Muscle of leg (tissue), 3 donors: ENCODE measurements at regions not wholly inside any gene's neighbourhood (a gene's known extent, or its start where the extent isn't known, plus 50 kb on each side); places are given as distances from the start of the nearest gene placed in this dataset.

Experiments used
- DNase-seq: peaks from one replicate; pipeline ENCODE4 v3.0.0; 2013
- H3K27ac ChIP-seq: one replicate; pipeline ENCODE4 v1.5.1; 2013; ENCODE audit warnings: mild to moderate bottlenecking, low read length, control low read depth
- H3K27me3 ChIP-seq: one replicate; pipeline ENCODE4 v1.6.1; 2013; ENCODE audit warnings: low read length; ENCODE audit not compliant: control insufficient read depth, insufficient read depth
- H3K36me3 ChIP-seq: one replicate; pipeline ENCODE4 v1.6.1; 2013; ENCODE audit warnings: low read length; ENCODE audit not compliant: control insufficient read depth, insufficient read depth
- H3K4me1 ChIP-seq: one replicate; pipeline ENCODE4 v1.6.1; 2013; ENCODE audit warnings: low read length; ENCODE audit not compliant: control insufficient read depth, insufficient read depth
- H3K4me3 ChIP-seq: one replicate; pipeline ENCODE4 v1.5.1; 2013; ENCODE audit warnings: low read length, control low read depth
- H3K9me3 ChIP-seq: replicated peaks from 2 replicates; pipeline ENCODE4 v1.6.1; 2013; ENCODE audit warnings: low read depth, low read length; ENCODE audit not compliant: control insufficient read depth
- WGBS: methylation state at CpG from one replicate; pipeline ENCODE4 v1.1.5; 2013; ENCODE audit warnings: missing lambda C conversion rate; ENCODE audit not compliant: insufficient coverage; 5-methylcytosine and 5-hydroxymethylcytosine counted together

- H3K4me1 ChIP-seq, result peaks cover 6% of the 10 kb centered on the region
- H3K9me3 ChIP-seq, result no peaks in the 10 kb centered on the region
- H3K4me3 ChIP-seq, result no peak overlapping the region
- H3K36me3 ChIP-seq, result no peaks in the 10 kb centered on the region
- no peak for DNase-seq
- H3K27ac ChIP-seq, result no peak overlapping the region
- H3K27me3 ChIP-seq, result peaks cover 2% of the 10 kb centered on the region
- 40% methylated on average over 1 of the region's 1 CpG for WGBS
These were observed 368.4 kb downstream of the LPIN1 start for GRCh38 chr2:12114816-12115215.

- H3K9me3 ChIP-seq, result no peaks in the 10 kb centered on the region
- no peaks in the 10 kb centered on the region for H3K36me3 ChIP-seq
- H3K4me1 ChIP-seq, result no peaks in the 10 kb centered on the region
- H3K4me3 ChIP-seq, result no peak overlapping the region
- H3K27me3 ChIP-seq, result peaks cover 2% of the 10 kb centered on the region
- H3K27ac ChIP-seq, result no peak overlapping the region
- WGBS, result 75% methylated on average over 2 of the region's 7 CpGs
- no peak for DNase-seq
These were observed 369.9 kb downstream of the LPIN1 start for GRCh38 chr2:12116228-12116750.

GRCh38 chr2:12119841-12120240 lies 373.4 kb downstream of the LPIN1 start:
- Histone ChIP-seq H3K4me3 (no peak overlapping the region), H3K9me3 (no peaks in the 10 kb centered on the region), H3K4me1 (no peaks in the 10 kb centered on the region), H3K27ac (no peak overlapping the region), H3K27me3 (peaks cover 2% of the 10 kb centered on the region), H3K36me3 (no peaks in the 10 kb centered on the region)
- no peak for DNase-seq

- no peak for DNase-seq
- WGBS, result 66% methylated on average over 5 of the region's 7 CpGs
- Histone ChIP-seq H3K27ac (no peak overlapping the region), H3K9me3 (no peaks in the 10 kb centered on the region), H3K4me3 (no peak overlapping the region), H3K36me3 (no peaks in the 10 kb centered on the region), H3K27me3 (peaks cover 2% of the 10 kb centered on the region), H3K4me1 (no peaks in the 10 kb centered on the region)
These were observed 374.1 kb downstream of the LPIN1 start for GRCh38 chr2:12120281-12121150.

- DNase-seq, result no peak
- Histone ChIP-seq H3K9me3 (peaks cover 6% of the 10 kb centered on the region), H3K4me3 (no peak overlapping the region), H3K27ac (no peak overlapping the region), H3K36me3 (no peaks in the 10 kb centered on the region), H3K27me3 (no peaks in the 10 kb centered on the region), H3K4me1 (no peaks in the 10 kb centered on the region)
- WGBS, result no CpG with 5 or more reads among the region's 1 CpG
These were observed 378.4 kb downstream of the LPIN1 start for GRCh38 chr2:12124790-12125189.

GRCh38 chr2:12126318-12126717 lies 379.9 kb downstream of the LPIN1 start:
- DNase-seq, result no peak
- 100% methylated on average over 1 of the region's 3 CpGs for whole genome bisulfite sequencing
- no peak overlapping the region for H3K4me3 ChIP-seq
- H3K4me1 ChIP-seq, result no peaks in the 10 kb centered on the region
- no peaks in the 10 kb centered on the region for H3K36me3 ChIP-seq
- peaks cover 6% of the 10 kb centered on the region for H3K9me3 ChIP-seq
- no peak overlapping the region for H3K27ac ChIP-seq
- no peaks in the 10 kb centered on the region for H3K27me3 ChIP-seq

- WGBS, result 80% methylated on average over 1 of the region's 2 CpGs
- Histone ChIP-seq H3K9me3 (peaks cover 6% of the 10 kb centered on the region), H3K27ac (no peak overlapping the region), H3K27me3 (no peaks in the 10 kb centered on the region), H3K4me3 (no peak overlapping the region), H3K4me1 (no peaks in the 10 kb centered on the region), H3K36me3 (no peaks in the 10 kb centered on the region)
- DNase-seq, result no peak
These were observed 381.2 kb downstream of the LPIN1 start for GRCh38 chr2:12127638-12128037.

- DNase-seq, result no peak
- 46% methylated on average over 3 of the region's 3 CpGs for WGBS
These were observed 385.5 kb downstream of the LPIN1 start for GRCh38 chr2:12131975-12132374.

GRCh38 chr2:12141618-12142258 lies 395.3 kb downstream of the LPIN1 start:
- peaks cover 13% of the 10 kb centered on the region for H3K4me1 ChIP-seq
- H3K27me3 ChIP-seq, result peaks cover 4% of the 10 kb centered on the region
- no peak for DNase-seq
- WGBS, result no CpG with 5 or more reads among the region's 1 CpG
- H3K9me3 ChIP-seq, result no peaks in the 10 kb centered on the region
- H3K27ac ChIP-seq, result no peak overlapping the region
- no peak overlapping the region for H3K4me3 ChIP-seq
- no peaks in the 10 kb centered on the region for H3K36me3 ChIP-seq

More at GRCh38 chr2:12131975-12132374, 385.5 kb downstream of the LPIN1 start:
- H3K4me3 ChIP-seq, result no peak overlapping the region
- no peak overlapping the region for H3K27ac ChIP-seq
- H3K4me1 ChIP-seq, result no peaks in the 10 kb centered on the region
- peaks cover 3% of the 10 kb centered on the region for H3K9me3 ChIP-seq
- H3K27me3 ChIP-seq, result no peaks in the 10 kb centered on the region
- H3K36me3 ChIP-seq, result no peaks in the 10 kb centered on the region

GRCh38 chr2:12151716-12152115 lies 405.3 kb downstream of the LPIN1 start:
- Histone ChIP-seq H3K27me3 (no peaks in the 10 kb centered on the region), H3K9me3 (no peaks in the 10 kb centered on the region), H3K4me3 (no peak overlapping the region), H3K4me1 (peaks cover 4% of the 10 kb centered on the region), H3K27ac (no peak overlapping the region), H3K36me3 (no peaks in the 10 kb centered on the region)
- DNase-seq, result no peak
- WGBS, result no CpG with 5 or more reads among the region's 6 CpGs
